ENCODE measurements at regions not wholly inside any gene's neighbourhood (a gene's known extent, or its start where the extent isn't known, plus 50 kb on each side); places are given as distances from the start of the nearest gene placed in this dataset.

DNA sequence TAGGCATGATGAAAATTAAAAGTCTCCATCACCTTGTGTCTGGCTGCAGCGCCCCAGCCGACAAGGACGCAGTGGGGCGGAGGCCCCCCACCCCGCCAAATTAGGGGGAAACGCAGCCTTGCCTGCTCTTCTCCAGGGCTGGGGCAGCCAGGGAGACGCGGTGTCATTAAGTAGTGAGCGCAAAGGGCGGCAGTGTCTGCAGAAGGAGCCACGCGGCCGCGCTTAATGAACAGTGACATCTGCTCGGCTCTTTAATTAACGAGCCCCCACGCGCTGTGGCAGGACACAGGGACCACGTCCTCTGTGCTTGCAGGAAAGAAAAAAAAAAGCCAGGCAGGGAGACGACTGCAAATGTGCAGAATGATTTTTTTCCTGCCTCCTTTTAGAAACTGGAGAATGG lies 93.4 kb upstream of the NCOR2 start (continued):
- TF ChIP-seq DPF2 (IDR thresholded peaks at IDR 0.05): no peak
- no peak for TF ChIP-seq ATF7 (IDR thresholded peaks at IDR 0.05; ENCODE audit: low read depth)
- no peak for TF ChIP-seq BACH1 (IDR thresholded peaks at IDR 0.05; ENCODE audit: borderline replicate concordance)
- TF ChIP-seq, protein P1, sequence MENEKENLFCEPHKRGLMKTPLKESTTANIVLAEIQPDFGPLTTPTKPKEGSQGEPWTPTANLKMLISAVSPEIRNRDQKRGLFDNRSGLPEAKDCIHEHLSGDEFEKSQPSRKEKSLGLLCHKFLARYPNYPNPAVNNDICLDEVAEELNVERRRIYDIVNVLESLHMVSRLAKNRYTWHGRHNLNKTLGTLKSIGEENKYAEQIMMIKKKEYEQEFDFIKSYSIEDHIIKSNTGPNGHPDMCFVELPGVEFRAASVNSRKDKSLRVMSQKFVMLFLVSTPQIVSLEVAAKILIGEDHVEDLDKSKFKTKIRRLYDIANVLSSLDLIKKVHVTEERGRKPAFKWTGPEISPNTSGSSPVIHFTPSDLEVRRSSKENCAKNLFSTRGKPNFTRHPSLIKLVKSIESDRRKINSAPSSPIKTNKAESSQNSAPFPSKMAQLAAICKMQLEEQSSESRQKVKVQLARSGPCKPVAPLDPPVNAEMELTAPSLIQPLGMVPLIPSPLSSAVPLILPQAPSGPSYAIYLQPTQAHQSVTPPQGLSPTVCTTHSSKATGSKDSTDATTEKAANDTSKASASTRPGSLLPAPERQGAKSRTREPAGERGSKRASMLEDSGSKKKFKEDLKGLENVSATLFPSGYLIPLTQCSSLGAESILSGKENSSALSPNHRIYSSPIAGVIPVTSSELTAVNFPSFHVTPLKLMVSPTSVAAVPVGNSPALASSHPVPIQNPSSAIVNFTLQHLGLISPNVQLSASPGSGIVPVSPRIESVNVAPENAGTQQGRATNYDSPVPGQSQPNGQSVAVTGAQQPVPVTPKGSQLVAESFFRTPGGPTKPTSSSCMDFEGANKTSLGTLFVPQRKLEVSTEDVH (IDR thresholded peaks at IDR 0.05; ENCODE audit: low read depth, partially characterized antibody): no peak
- TF ChIP-seq RELA (IDR thresholded peaks at IDR 0.05; ENCODE audit: borderline replicate concordance, partially characterized antibody): no peak
- TF ChIP-seq CREM (IDR thresholded peaks at IDR 0.05; ENCODE audit: low read depth): no peak
- TF ChIP-seq RB1 (IDR thresholded peaks at IDR 0.05; ENCODE audit: borderline replicate concordance): no peak
- TF ChIP-seq ESRRA (IDR thresholded peaks at IDR 0.05; ENCODE audit: low read length): no peak

DNA sequence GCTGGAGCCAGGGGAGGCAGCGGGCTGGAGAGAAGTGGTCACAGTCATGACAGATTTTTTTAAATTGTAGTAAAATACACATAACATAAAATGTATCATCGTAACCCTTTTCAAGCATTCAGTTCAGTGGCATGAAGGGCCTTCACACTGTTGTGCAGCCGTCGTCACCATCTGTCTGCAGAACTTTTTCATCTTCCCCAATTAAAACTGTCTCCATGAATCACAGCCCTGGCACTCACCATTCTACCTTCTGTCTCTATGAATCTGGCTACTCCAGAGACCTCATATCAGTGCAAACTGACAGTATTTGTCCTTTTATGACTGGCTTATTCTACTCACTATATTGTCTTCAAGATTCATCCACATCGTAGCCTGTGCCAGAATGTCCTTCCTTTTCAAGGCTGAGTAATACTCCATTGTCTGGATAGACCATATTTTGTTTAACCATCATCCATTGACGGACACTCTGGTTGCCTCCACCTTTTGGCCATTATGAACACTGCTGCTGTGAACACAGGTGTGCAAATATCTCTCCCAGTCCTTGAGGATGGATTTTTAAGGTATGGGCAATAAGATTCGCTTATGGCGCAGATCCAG lies 91.5 kb upstream of the NCOR2 start:
- Histone ChIP-seq H3K4me3 (no peak overlapping the region), H4K20me1 (ENCODE audit: control insufficient read depth, insufficient read depth) (no peaks in the 10 kb centered on the region), H2AFZ (ENCODE audit: control insufficient read depth, low read depth, low read length) (no peak overlapping the region), H3K9ac (ENCODE audit: control insufficient read depth, insufficient read depth, low read length) (no peak overlapping the region), H3K27me3 (replicated peaks in 1 of 2; ENCODE audit: control insufficient read depth in 2 of 2, insufficient read depth in 2 of 2, low read length in 1 of 2) (no peaks in the 10 kb centered on the region; a peak in 1 of 4 replicates), H3K27ac (ENCODE audit: control insufficient read depth, insufficient read depth) (no peak overlapping the region), H3K36me3 (ENCODE audit: control insufficient read depth in 2 of 2, insufficient read depth in 2 of 2, low read length in 1 of 2) (no peaks in the 10 kb centered on the region), H3K79me2 (ENCODE audit: control insufficient read depth, insufficient read depth, low read length) (no peaks in the 10 kb centered on the region), H3K4me2 (ENCODE audit: control insufficient read depth, insufficient read depth) (no peak overlapping the region), H3K9me3 (replicated peaks; ENCODE audit: control insufficient read depth, insufficient read depth, low read length) (no peaks in the 10 kb centered on the region), H3K4me1 (ENCODE audit: control insufficient read depth, insufficient read depth, low read length) (no peaks in the 10 kb centered on the region)
- TF ChIP-seq, protein P2, sequence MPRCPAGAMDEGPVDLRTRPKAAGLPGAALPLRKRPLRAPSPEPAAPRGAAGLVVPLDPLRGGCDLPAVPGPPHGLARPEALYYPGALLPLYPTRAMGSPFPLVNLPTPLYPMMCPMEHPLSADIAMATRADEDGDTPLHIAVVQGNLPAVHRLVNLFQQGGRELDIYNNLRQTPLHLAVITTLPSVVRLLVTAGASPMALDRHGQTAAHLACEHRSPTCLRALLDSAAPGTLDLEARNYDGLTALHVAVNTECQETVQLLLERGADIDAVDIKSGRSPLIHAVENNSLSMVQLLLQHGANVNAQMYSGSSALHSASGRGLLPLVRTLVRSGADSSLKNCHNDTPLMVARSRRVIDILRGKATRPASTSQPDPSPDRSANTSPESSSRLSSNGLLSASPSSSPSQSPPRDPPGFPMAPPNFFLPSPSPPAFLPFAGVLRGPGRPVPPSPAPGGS (IDR thresholded peaks at IDR 0.05; ENCODE audit: borderline replicate concordance, insufficient read depth, low read depth, low read length, poor library complexity, severe bottlenecking): no peak
- TF ChIP-seq RBBP5 (conservative IDR thresholded peaks at IDR 0.05): no peak
- intact Hi-C loops (cut with micrococcal nuclease; ENCODE audit: unreplicated experiment) (no loop called here), in situ Hi-C loops (cut with MboI) (no loop called here)
- WGBS (ENCODE audit: insufficient coverage, insufficient replicate concordance, low lambda C conversion rate, missing lambda C conversion rate): 65% methylated on average over 8 of the region's 8 CpGs
- no TSS peak for BruUV-seq (replicated peaks)
- ChIA-PET CTCF (no interaction called here), SMC1A (ENCODE audit: uncharacterized antibody, unreplicated experiment) (no interaction called here), RAD21 (ENCODE audit: unreplicated experiment) (no interaction called here), POLR2A (no interaction called here)
- ATAC-seq (no peak), FAIRE-seq (no peak), DNase-seq (ENCODE audit: low read depth, low spot score) (no peak)
